Activated CD4-positive, alpha-beta T cell treated with anti-CD3 and anti-CD28 coated beads, Interleukin-2, Interleukin-6, amounts not matched to agents 100 ng/mL and 50 ng/mL, durations not matched to agents 16 hours and 8 hours (primary cell): ENCODE measurements at regions not wholly inside any gene's neighbourhood (a gene's known extent, or its start where the extent isn't known, plus 50 kb on each side); places are given as distances from the start of the nearest gene placed in this dataset.

Experiments used
- DNase-seq: peaks from one replicate; pipeline ENCODE4 v3.0.0-alpha.2; 2020

- DNase-seq, result no peak
Observed at GRCh38 chr1:48051466-48052126, 54.4 kb upstream of the TRABD2B start.

GRCh38 chr1:48049823-48050535, 52.8 kb upstream of the TRABD2B start:
- no peak for DNase-seq

GRCh38 chr1:48048980-48049379, 51.8 kb upstream of the TRABD2B start:
- no peak for DNase-seq

GRCh38 chr1:48048064-48048463, 50.9 kb upstream of the TRABD2B start:
- no peak for DNase-seq

- DNase-seq, result no peak
Observed at GRCh38 chr1:48047116-48047515, 49.9 kb upstream of the TRABD2B start.
